ENCODE measurements at regions not wholly inside any gene's neighbourhood (a gene's known extent, or its start where the extent isn't known, plus 50 kb on each side); places are given as distances from the start of the nearest gene placed in this dataset.

- no peak for TF ChIP-seq ZFP36 (IDR thresholded peaks at IDR 0.05; ENCODE audit: borderline replicate concordance, low read depth, low read length, partially characterized antibody)
- no peak for TF ChIP-seq KLF15 (CRISPR knock-in tag; IDR thresholded peaks at IDR 0.05; ENCODE audit: borderline replicate concordance)
These were observed 297.6 kb downstream of the CDH10 start for GRCh38 chr5:24347158-24347557.

All from HepG2 (cell line).